Keratinocyte (primary cell): ENCODE measurements at regions not wholly inside any gene's neighbourhood (a gene's known extent, or its start where the extent isn't known, plus 50 kb on each side); places are given as distances from the start of the nearest gene placed in this dataset.

Experiments used
- DNase-seq: peaks from one replicate; pipeline ENCODE4 v3.0.0-alpha.2; 2011; ENCODE audit warnings: low read depth, missing footprints, low spot score
- FAIRE-seq: peaks from 2 replicates; lab custom pipeline; 2011; peaks lifted over from hg19 to GRCh38; lab: Jason Lieb, UNC
- H2AFZ ChIP-seq: 2 replicates; pipeline ENCODE4 v1.6.0; 2012; ENCODE audit warnings: low read length, control low read depth, inconsistent platforms; ENCODE audit not compliant: control insufficient read depth
- H3K27ac ChIP-seq: 2 replicates; pipeline ENCODE4 v1.5.1; 2011; ENCODE audit warnings: low read length; ENCODE audit not compliant: control insufficient read depth, insufficient read depth
- H3K27me3 ChIP-seq: 3 replicates; pipeline ENCODE4 v1.6.0; 2011; ENCODE audit warnings: low read length; ENCODE audit not compliant: control insufficient read depth, insufficient read depth; ENCODE audit errors: extremely low read depth
- H3K36me3 ChIP-seq, 2 experiments: 2 replicates in 1 of 2; 3 replicates in 1 of 2; pipeline ENCODE4 v1.5.1; 2011; ENCODE audit warnings: low read length in 2 of 2, mild to moderate bottlenecking in 1 of 2; ENCODE audit not compliant: control insufficient read depth in 2 of 2, insufficient read depth in 2 of 2; ENCODE audit errors: extremely low read depth in 1 of 2
- H3K4me1 ChIP-seq: 3 replicates; pipeline ENCODE4 v1.5.1; 2011; ENCODE audit warnings: low read length; ENCODE audit not compliant: control insufficient read depth, insufficient read depth; ENCODE audit errors: extremely low read depth
- H3K4me2 ChIP-seq: 3 replicates; pipeline ENCODE4 v1.6.0; 2011; ENCODE audit warnings: low read depth, low read length; ENCODE audit not compliant: control insufficient read depth, insufficient read depth; ENCODE audit errors: extremely low read depth
- H3K4me3 ChIP-seq, 3 experiments: fragments of 200-600 bp in 1 of 3; sonication (generic) in 1 of 3; 2 replicates in 2 of 3; 3 replicates in 1 of 3; pipeline ENCODE4 v1.5.1; 2011 to 2016; ENCODE audit warnings: low read length in 3 of 3, mild to moderate bottlenecking in 3 of 3, control low read depth in 2 of 3, inconsistent platforms in 1 of 3, low read depth in 1 of 3, mixed read lengths in 1 of 3, mixed run types in 1 of 3, moderate library complexity in 1 of 3; ENCODE audit not compliant: control insufficient read depth in 2 of 3, insufficient read depth in 2 of 3; ENCODE audit errors: extremely low read depth in 1 of 3
- H3K79me2 ChIP-seq: 2 replicates; pipeline ENCODE4 v1.6.0; 2012; ENCODE audit warnings: low read length; ENCODE audit not compliant: control insufficient read depth, insufficient read depth
- H3K9ac ChIP-seq: 3 replicates; pipeline ENCODE4 v1.6.0; 2011; ENCODE audit warnings: low read length; ENCODE audit not compliant: control insufficient read depth, insufficient read depth; ENCODE audit errors: extremely low read depth
- H3K9me1 ChIP-seq: 3 replicates; pipeline ENCODE4 v1.6.0; 2011; ENCODE audit warnings: low read length; ENCODE audit not compliant: control insufficient read depth, insufficient read depth; ENCODE audit errors: extremely low read depth
- H3K9me3 ChIP-seq: 2 replicates; pipeline ENCODE4 v1.5.1; 2012; ENCODE audit warnings: low read depth, low read length; ENCODE audit not compliant: control insufficient read depth
- H4K20me1 ChIP-seq: 3 replicates; pipeline ENCODE4 v1.6.0; 2011; ENCODE audit warnings: low read length; ENCODE audit not compliant: control insufficient read depth, insufficient read depth; ENCODE audit errors: extremely low read depth
- EZH2 ChIP-seq: IDR thresholded peaks from one replicate; pipeline ENCODE4 v1.6.1; 2012; ENCODE audit warnings: inconsistent platforms, mild to moderate bottlenecking, low read length, moderate library complexity
- dilution Hi-C: fragments of 300-500 bp; cut with MboI; formaldehyde crosslinking; loops from one replicate; pipeline ENCODE4 v1.7.0; 2020; ENCODE audit warnings: low sequenced_read_pairs; ENCODE audit not compliant: extremely low pct_ligation_motif_present
- TF ChIP-seq, protein P1 (sequence below), 3 experiments: IDR thresholded peaks in 1 of 3; conservative IDR thresholded peaks in 1 of 3; optimal IDR thresholded peaks in 1 of 3; 2 replicates in 2 of 3; 3 replicates in 1 of 3; pipeline versions ENCODE3 to v1.5.1; 2011; ENCODE audit warnings: low read length in 3 of 3, mild to moderate bottlenecking in 3 of 3, moderate library complexity in 2 of 3, control low read depth in 1 of 3, inconsistent platforms in 1 of 3; ENCODE audit not compliant: insufficient read depth in 2 of 3; ENCODE audit errors: extremely low read depth in 1 of 3

DNA sequence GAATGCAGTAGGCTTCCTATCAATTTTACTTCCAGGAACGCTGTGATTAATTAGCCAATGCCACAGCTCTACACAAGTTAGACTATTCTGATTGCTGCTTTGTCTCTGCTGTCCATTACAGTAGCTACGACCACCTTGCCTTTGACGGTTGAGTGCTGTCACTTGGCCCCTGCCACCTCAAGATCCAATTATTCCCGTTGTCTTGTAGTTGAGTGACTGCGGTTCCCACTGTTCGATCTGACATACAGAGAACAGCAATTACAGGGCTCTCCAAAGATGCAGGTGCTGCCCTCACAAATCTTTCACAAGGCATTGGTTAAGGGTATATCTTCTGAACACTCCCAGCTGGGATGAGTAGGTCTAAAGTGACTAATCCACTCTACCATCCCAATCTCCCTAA is 393.4 kb upstream of the KIF2A start:
- H3K9ac ChIP-seq = no peak overlapping the region
- no peak overlapping the region for H3K4me3 ChIP-seq
- H3K9me1 ChIP-seq = no peaks in the 10 kb centered on the region
- no peaks in the 10 kb centered on the region for H3K36me3 ChIP-seq
- no peak overlapping the region for H3K4me2 ChIP-seq
- TF ChIP-seq EZH2 = no peak
- TF ChIP-seq, protein P1, sequence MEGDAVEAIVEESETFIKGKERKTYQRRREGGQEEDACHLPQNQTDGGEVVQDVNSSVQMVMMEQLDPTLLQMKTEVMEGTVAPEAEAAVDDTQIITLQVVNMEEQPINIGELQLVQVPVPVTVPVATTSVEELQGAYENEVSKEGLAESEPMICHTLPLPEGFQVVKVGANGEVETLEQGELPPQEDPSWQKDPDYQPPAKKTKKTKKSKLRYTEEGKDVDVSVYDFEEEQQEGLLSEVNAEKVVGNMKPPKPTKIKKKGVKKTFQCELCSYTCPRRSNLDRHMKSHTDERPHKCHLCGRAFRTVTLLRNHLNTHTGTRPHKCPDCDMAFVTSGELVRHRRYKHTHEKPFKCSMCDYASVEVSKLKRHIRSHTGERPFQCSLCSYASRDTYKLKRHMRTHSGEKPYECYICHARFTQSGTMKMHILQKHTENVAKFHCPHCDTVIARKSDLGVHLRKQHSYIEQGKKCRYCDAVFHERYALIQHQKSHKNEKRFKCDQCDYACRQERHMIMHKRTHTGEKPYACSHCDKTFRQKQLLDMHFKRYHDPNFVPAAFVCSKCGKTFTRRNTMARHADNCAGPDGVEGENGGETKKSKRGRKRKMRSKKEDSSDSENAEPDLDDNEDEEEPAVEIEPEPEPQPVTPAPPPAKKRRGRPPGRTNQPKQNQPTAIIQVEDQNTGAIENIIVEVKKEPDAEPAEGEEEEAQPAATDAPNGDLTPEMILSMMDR (optimal IDR thresholded peaks at IDR 0.05 in 1 of 3, IDR thresholded peaks at IDR 0.05 in 1 of 3, conservative IDR thresholded peaks at IDR 0.05 in 1 of 3; ENCODE audit: extremely low read depth in 1 of 3, insufficient read depth in 2 of 3, low read length in 3 of 3) = no peak
- dilution Hi-C loops = no loop called here
- H4K20me1 ChIP-seq = no peaks in the 10 kb centered on the region
- H3K9me3 ChIP-seq = peaks cover 4% of the 10 kb centered on the region
- DNase-seq = no peak
- H3K27me3 ChIP-seq = no peaks in the 10 kb centered on the region
- peaks cover 25% of the 10 kb centered on the region for H3K4me1 ChIP-seq
- no peaks in the 10 kb centered on the region for H3K79me2 ChIP-seq
- no peak for FAIRE-seq
- no peak overlapping the region for H2AFZ ChIP-seq
- no peak overlapping the region for H3K27ac ChIP-seq

GRCh38 chr5:61915646-61916045 is 390.4 kb upstream of the KIF2A start:
- no peaks in the 10 kb centered on the region for H3K9me1 ChIP-seq
- TF ChIP-seq, protein P1 (optimal IDR thresholded peaks at IDR 0.05 in 1 of 3, IDR thresholded peaks at IDR 0.05 in 1 of 3, conservative IDR thresholded peaks at IDR 0.05 in 1 of 3; ENCODE audit: extremely low read depth in 1 of 3, insufficient read depth in 2 of 3, low read length in 3 of 3) = no peak
- TF ChIP-seq EZH2 = no peak
- H3K27ac ChIP-seq = no peak overlapping the region
- peaks cover 46% of the 10 kb centered on the region for H3K4me1 ChIP-seq
- no peaks in the 10 kb centered on the region for H3K27me3 ChIP-seq
- H3K9ac ChIP-seq = no peak overlapping the region
- DNase-seq (no peak), FAIRE-seq (peak; percentile 5)
- peaks cover 4% of the 10 kb centered on the region for H3K9me3 ChIP-seq
- dilution Hi-C loops = no loop called here
- H3K4me2 ChIP-seq = peak overlapping the region; percentile 19
- no peaks in the 10 kb centered on the region for H4K20me1 ChIP-seq
- no peaks in the 10 kb centered on the region for H3K36me3 ChIP-seq
- no peak overlapping the region for H3K4me3 ChIP-seq
- H2AFZ ChIP-seq = no peak overlapping the region
- no peaks in the 10 kb centered on the region for H3K79me2 ChIP-seq
